ENCODE measurements at regions not wholly inside any gene's neighbourhood (a gene's known extent, or its start where the extent isn't known, plus 50 kb on each side); places are given as distances from the start of the nearest gene placed in this dataset.
A peak's percentile ranks its signal among the peaks of the same experiment; 100 is the strongest.
"Not testable (repeated sequence)": the region's sequence is repeated elsewhere in the genome, so short reads cannot be mapped to it uniquely, and the experiment has no call there.

DNA sequence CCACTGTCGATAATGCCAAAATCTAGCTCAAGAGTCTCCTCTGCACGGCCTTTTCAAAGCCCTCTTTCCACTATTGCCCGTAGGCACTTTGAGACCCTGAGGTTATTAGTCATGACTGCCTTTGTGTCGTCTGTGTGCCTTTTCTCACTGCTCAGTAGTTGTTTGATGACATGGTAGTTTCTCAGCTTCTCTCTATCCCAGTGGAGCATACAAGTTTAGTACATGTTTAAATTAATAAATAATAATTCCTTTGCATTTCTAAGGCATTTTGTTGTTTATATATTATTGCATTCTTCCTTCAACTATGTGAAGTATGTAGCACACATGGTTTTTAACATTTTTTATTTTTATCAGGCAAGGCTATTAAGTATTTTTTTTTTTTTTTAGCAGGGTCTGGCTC is 458.1 kb downstream of the PCNX1 start:
- no peak for DNase-seq

DNA sequence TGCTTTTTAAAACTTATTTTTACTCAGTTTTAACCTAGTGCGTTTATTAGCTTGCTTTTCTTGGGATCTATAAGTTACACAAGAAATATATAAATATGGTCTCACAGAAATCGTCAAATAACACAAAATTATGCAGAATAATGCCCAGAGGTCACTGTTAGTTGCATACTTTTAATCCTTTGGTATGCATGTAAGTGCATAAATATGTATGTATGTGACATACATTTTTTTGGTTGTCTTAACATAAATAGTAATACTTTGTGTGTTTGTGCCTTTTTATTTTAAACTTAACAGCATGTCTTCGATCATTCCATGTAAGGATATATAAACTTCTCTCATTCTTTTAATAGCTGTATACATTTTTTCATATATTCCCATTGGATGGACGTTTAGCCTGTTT is 459.6 kb downstream of the PCNX1 start:
- DNase-seq = no peak

DNA sequence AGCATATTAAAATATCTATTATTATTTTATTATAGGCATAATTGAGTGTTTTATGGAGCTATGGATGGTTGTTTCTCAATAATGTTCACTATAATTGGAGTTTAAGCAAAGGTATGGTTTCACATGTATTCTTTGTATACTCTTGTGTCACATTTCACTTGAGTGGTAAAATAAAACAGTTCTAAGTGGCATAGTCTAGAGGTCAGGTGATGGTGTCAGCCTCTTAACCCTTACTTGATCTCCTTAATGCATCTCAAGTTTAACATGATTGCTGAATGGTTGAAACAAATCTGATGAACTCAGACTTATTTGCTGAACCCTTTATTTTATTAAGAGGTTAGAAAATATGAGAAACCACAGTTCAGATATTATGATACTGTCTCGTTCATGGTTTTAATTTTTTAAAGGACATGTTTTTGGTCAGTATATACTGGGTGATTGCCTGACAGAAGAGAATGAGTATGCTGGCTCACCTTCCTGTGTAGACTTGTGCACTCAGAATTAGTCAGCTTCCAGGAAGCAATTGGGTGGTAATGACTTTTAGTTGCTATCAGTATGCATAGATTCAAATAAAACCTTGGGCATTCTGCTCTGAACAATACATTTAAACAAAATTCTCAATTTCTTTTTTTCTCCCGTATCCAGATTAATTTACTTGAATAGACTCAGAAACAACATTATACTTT is 464.6 kb downstream of the PCNX1 start:
- no peak for DNase-seq

- no peak for DNase-seq
Observed at GRCh38 chr14:71372411-71372838, 465.2 kb downstream of the PCNX1 start.

DNA sequence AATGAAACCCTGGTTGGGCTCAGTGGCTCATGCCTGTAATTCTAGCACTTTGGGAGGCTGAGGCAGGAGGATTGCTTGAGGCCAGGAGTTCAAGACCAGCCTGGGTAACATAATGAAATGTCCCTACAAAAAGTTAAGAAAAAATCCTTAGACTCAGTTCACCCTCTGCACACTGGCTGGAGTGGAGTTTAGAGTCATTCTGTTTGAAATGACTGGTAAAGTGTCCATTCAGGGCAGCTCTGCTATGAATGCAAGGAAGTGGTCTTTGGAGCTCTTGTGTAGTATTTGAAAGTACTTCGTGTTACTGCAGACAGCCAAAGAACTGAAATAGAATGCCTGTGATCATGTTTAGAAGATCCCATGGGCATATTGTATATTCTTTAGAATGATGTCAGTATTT is 466.5 kb downstream of the PCNX1 start:
- DNase-seq = no peak

- no peak for DNase-seq
Observed at GRCh38 chr14:71374989-71375388, 467.7 kb downstream of the PCNX1 start.

DNA sequence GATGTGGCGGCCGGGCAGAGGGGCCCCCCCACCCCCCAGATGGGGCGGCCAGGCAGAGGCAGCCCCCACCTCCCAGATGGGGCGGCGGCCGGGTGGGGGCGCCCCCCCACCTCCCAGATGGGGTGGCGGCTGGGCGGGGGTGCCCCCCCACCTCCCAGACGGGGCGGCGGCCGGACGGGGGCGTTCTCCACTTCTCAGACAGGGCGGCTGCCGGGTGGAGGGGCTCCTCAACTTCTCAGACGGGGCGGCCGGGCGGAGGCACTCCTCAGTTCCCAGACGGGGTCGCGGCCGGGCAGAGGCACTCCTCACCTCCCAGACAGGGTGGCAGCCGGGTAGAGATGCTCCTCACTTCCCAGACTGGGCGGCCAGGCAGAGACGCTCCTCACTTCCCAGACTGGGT is 469.8 kb downstream of the PCNX1 start:
- DNase-seq = no peak

- DNase-seq = no peak
Observed at GRCh38 chr14:71380271-71380670, 473.0 kb downstream of the PCNX1 start.

DNA sequence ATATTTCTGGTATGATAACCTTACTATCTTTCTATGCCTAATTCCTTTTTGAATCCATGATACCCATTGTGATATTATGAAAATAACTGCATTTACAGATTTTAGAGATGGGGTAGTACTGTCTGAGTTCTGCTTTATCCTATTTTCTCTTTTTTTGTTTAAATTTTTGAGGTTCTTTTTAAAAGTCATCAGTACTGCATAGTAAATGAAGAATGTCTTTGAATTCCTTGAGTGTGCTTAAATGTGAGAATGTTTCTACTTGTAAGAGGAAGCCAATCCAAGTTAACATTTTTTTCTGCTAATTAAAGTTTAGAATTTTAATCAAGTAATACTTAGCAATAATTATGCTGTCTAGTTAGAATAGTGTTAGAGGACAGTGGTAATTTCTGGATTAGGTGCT is 474.6 kb downstream of the PCNX1 start:
- no peak for DNase-seq

DNA sequence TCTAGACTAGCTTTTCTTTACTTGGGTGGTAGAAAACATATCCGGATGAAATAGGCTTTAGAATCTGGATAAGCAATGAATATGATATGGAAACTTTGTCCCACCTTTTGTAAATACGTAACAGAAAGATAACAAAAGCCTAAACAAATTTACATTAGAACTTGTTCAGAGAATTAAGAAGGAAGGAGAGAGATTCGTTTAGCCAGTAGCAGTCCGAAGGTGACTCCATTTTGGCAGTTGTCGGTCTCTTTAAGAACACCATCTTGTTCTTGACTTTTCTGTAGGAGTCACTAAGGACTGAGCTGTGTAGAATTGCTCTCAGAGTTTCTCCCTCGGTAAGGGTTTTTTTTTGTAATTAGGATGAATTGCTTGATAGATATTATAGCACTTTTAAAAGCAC is 475.1 kb downstream of the PCNX1 start:
- DNase-seq = no peak

GRCh38 chr14:71383510-71383909 is 476.3 kb downstream of the PCNX1 start:
- DNase-seq = no peak

GRCh38 chr14:71384007-71384845 is 477.0 kb downstream of the PCNX1 start:
- no peak for DNase-seq

DNA sequence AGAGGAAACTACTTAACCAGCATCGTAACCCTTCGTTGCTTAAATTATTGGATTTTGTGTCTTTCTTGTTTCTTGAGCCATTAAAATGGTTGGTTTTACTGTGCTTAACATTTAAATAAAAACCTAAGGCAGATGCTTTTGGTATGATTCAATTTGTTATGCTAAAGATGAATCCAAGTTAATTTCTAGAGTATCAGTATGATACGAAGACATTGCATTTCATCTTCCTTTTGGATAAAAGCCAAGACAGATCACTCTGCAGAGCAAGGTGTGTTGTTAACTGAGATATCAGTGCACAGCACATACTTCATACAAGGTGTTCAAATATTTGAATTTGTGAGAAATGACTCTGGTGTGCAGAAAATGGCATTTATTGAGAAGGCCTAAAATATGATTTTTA is 480.5 kb downstream of the PCNX1 start:
- no peak for DNase-seq

DNA sequence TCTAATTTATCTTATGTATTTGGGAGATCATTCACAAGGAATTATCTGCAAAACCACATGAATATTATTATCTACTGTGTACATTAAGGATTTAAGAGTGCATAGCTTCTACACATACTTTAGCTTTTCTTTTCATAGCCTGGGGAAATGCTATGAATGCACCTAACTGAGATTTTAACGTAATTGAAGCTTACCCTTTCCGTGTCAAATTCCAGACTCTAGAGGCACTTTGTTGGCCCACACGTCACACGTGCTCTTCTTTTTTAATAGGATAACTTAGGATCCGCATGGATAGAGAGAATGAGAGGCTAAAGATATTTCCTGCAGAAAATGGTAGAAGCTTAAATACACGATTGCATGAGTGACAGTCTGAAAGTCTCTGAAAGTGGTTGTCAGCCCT is 481.1 kb downstream of the PCNX1 start:
- DNase-seq = no peak

- no peak for DNase-seq
Observed at GRCh38 chr14:71388862-71389261, 481.6 kb downstream of the PCNX1 start.

GRCh38 chr14:71394386-71394785 is 487.1 kb downstream of the PCNX1 start:
- no peak for DNase-seq

DNA sequence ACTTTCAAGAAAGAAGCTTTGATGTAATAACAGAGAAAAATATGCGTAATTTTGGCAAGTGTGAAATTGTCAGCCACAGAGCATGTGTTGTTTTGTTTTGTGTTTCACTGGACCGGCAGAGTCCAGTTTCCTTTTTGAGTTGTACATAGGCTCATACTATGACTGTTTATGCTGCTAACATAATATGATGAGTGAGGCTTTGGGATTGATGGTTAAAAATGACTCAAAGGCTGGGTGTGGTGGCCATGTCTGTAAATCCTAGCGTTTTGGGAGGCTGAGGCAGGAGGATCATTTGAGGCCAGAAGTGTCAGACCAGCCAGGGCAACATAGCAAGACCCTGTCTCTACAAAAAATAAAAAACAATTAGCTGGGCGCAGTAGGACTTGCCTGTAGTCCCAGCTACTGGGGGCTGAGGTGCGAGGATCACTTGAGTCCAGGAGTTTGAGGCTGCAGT is 487.9 kb downstream of the PCNX1 start:
- no peak for DNase-seq

DNA sequence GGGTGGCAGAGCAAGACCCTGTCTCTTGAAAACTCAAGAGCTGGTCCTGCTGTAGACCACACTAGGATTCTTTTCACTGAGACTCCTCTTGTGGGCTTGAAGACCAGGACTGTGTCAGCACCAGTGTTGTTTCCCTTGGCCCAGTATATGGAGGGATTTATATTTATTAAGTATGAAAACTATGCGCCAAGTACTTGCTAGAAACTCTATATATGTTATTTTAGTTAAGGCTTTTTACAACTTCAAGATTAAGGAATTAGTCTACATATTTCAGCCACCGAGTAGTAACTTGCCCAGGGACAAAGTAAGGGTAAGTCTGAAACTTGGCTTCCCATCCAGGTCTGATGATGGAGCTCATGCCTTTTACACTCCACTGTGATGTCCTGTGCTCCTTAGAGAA is 488.4 kb downstream of the PCNX1 start:
- no peak for DNase-seq

DNA sequence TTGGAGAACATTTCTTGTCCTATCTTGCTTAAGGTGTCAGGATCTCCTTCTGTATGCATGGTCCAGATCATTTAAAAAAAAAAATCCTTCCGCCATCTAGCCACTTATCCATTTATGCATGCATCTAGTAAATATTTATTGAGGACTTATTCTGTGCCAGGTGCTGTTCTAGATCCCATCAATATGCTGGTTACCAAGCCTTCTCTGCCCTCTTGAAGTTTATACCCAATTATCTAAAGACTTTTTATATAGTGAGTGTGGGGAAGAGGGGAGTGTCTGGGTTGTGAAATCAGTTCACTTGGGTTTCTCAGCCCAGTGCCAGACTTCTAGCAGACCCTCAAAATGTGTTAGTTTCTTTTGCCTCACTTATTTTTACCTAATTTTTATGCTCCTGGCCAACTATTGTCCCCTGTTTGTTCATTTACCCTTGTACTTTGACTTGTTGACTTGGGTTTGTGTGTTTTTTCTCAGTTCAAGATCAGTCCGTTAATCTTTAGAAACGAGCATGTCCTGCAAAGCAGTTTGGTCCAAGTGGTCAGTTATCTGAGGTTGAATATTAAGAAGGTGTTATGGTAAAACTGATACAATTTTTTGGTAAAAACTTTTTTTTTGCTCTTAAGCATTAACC is 488.9 kb downstream of the PCNX1 start:
- no peak for DNase-seq

DNA sequence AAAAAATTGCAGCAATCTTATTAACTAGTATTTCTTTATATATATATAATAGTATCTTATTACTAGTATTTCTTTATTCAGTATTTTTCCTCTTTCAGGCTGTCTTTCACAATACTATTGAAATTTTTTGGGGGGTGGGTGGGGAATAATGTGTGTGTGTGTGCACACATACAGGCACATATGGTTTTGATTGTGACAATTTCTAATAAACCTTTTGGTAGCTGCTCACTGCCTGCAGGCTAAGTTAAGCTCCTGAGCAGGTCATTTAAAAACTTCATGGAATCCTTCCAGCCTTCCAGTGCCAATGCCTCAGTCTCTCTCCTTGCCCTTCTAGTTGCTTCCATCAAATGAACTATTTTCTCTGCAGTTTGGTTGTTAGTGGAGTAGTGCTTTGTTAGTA is 490.1 kb downstream of the PCNX1 start:
- no peak for DNase-seq

GRCh38 chr14:71398450-71398849 is 491.2 kb downstream of the PCNX1 start:
- DNase-seq = no peak

DNA sequence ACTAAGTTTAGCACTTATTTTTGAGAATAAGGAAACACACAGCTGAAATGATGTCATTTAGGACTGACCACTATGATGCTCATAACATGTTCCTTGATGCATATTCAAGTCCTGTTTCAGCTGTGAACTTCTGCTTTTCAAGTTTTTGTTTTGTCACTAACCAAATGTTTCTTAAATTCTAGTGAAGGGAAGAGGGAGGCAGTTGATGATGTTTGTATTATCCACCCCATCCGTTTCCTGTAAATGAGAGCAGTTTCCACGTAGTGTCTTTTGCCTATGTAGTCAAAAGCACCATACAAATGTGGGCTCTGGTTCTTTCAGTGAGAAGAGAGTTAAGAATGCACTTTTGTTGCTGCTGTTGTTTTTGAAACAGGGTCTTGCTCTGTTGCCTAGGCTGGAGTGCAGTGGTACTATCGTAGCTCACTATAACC is 491.8 kb downstream of the PCNX1 start:
- peak in 3 of 6 experiments; percentile 72 to 77 (median 76) for DNase-seq

GRCh38 chr14:71400871-71401321 is 493.6 kb downstream of the PCNX1 start:
- DNase-seq = peak in 3 of 6 experiments; percentile 28 to 42 (median 40)

GRCh38 chr14:71402415-71402814 is 495.2 kb downstream of the PCNX1 start:
- not testable (repeated sequence) for DNase-seq

Measured in stimulated activated naive CD4-positive, alpha-beta T cell (primary cell).